CD14-positive monocyte (primary cell): ENCODE measurements at regions not wholly inside any gene's neighbourhood (a gene's known extent, or its start where the extent isn't known, plus 50 kb on each side); places are given as distances from the start of the nearest gene placed in this dataset.

ENCODE experiments used
- DNase-seq, 3 donors: peaks; one replicate each; pipeline ENCODE4 v3.0.0-alpha.2; 2011 to 2022
- H2AFZ ChIP-seq: 2 replicates; pipeline ENCODE4 v1.6.0; 2012; ENCODE audit warnings: mild to moderate bottlenecking, low read depth, low read length, inconsistent platforms; ENCODE audit not compliant: insufficient read depth, poor library complexity, severe bottlenecking
- H3K27ac ChIP-seq, 2 donors: 1 replicate in 1 of 2; 2 replicates in 1 of 2; pipeline ENCODE4 v1.5.1; 2012 to 2013; ENCODE audit warnings: low read length in 2 of 2, control low read depth in 1 of 2, inconsistent platforms in 1 of 2, low read depth in 1 of 2, mild to moderate bottlenecking in 1 of 2
- H3K27me3 ChIP-seq, 2 donors: one replicate each; pipeline versions ENCODE4 v1.6.0 to v1.6.1; 2011 to 2013; ENCODE audit warnings: low read length in 2 of 2; ENCODE audit not compliant: control insufficient read depth in 2 of 2, insufficient read depth in 2 of 2
- H3K36me3 ChIP-seq, 2 donors: replicated peaks in 1 of 2; 1 replicate in 1 of 2; 2 replicates in 1 of 2; pipeline versions ENCODE4 v1.5.1 to v1.6.1; 2012 to 2013; ENCODE audit warnings: low read length in 2 of 2, control low read depth in 1 of 2, inconsistent platforms in 1 of 2, mild to moderate bottlenecking in 1 of 2; ENCODE audit not compliant: insufficient read depth in 2 of 2, control insufficient read depth in 1 of 2
- H3K4me1 ChIP-seq, 2 donors: 1 replicate in 1 of 2; 2 replicates in 1 of 2; pipeline versions ENCODE4 v1.5.1 to v1.6.1; 2012 to 2013; ENCODE audit warnings: low read length in 2 of 2, control low read depth in 1 of 2, inconsistent platforms in 1 of 2, mild to moderate bottlenecking in 1 of 2, moderate library complexity in 1 of 2; ENCODE audit not compliant: insufficient read depth in 2 of 2, control insufficient read depth in 1 of 2
- H3K4me2 ChIP-seq: replicated peaks from 2 replicates; pipeline ENCODE3; 2012; ENCODE audit warnings: low read length, moderate library complexity, mild to moderate bottlenecking; ENCODE audit not compliant: poor library complexity, severe bottlenecking; ENCODE audit errors: extremely low read depth
- H3K4me3 ChIP-seq, 3 experiments: fragments of 200-600 bp in 1 of 3; sonication (generic) in 1 of 3; replicated peaks in 1 of 3; 1 replicate in 2 of 3; 2 replicates in 1 of 3; pipeline ENCODE4 v1.5.1; 2011 to 2013; ENCODE audit warnings: low read length in 3 of 3, mild to moderate bottlenecking in 3 of 3, control low read depth in 2 of 3, low read depth in 2 of 3, inconsistent platforms in 1 of 3, moderate library complexity in 1 of 3
- H3K79me2 ChIP-seq: 2 replicates; pipeline ENCODE4 v1.6.0; 2012; ENCODE audit warnings: mild to moderate bottlenecking, control low read depth, inconsistent platforms, low read length, moderate library complexity; ENCODE audit not compliant: insufficient read depth
- H3K9ac ChIP-seq: 2 replicates; pipeline ENCODE4 v1.6.0; 2017; ENCODE audit warnings: low read length, mild to moderate bottlenecking; ENCODE audit not compliant: insufficient read depth, poor library complexity, severe bottlenecking
- H3K9me3 ChIP-seq, 2 donors: replicated peaks in 1 of 2; 1 replicate in 1 of 2; 2 replicates in 1 of 2; pipeline versions ENCODE4 v1.5.1 to v1.6.1; 2012 to 2013; ENCODE audit warnings: low read length in 2 of 2, control low read depth in 1 of 2; ENCODE audit not compliant: control insufficient read depth in 1 of 2, insufficient read depth in 1 of 2
- H4K20me1 ChIP-seq: 2 replicates; pipeline ENCODE4 v1.6.0; 2012; ENCODE audit warnings: mild to moderate bottlenecking, low read length, control low read depth, moderate library complexity; ENCODE audit not compliant: insufficient read depth
- H3K27ac Mint-ChIP-seq, 7 donors: one replicate each; pipeline ENCODE4 v1.8.0; 2020; ENCODE audit warnings: mild to moderate bottlenecking in 7 of 7, mixed read lengths in 7 of 7, moderate library complexity in 6 of 7, inconsistent platforms in 2 of 7
- H3K27me3 Mint-ChIP-seq, 3 donors: one replicate each; pipeline ENCODE4 v1.8.0; 2021 to 2022; ENCODE audit warnings: low read depth in 3 of 3, mild to moderate bottlenecking in 3 of 3, mixed read lengths in 3 of 3, moderate library complexity in 3 of 3, inconsistent platforms in 1 of 3
- H3K36me3 Mint-ChIP-seq, 2 donors: one replicate each; pipeline ENCODE4 v1.8.0; 2020; ENCODE audit warnings: mixed read lengths in 2 of 2, inconsistent platforms in 1 of 2, mild to moderate bottlenecking in 1 of 2
- H3K4me1 Mint-ChIP-seq: one replicate; pipeline ENCODE4 v1.8.0; 2020; ENCODE audit warnings: mild to moderate bottlenecking, mixed read lengths
- H3K4me3 Mint-ChIP-seq, 2 donors: one replicate each; pipeline ENCODE4 v1.8.0; 2020; ENCODE audit warnings: mild to moderate bottlenecking in 2 of 2, mixed read lengths in 2 of 2, moderate library complexity in 1 of 2
- H3K9me3 Mint-ChIP-seq, 7 donors: one replicate each; pipeline ENCODE4 v1.8.0; 2020 to 2022; ENCODE audit warnings: mixed read lengths in 7 of 7, mild to moderate bottlenecking in 6 of 7, moderate library complexity in 6 of 7, inconsistent platforms in 2 of 7
- CTCF ChIP-seq: fragments of 200-600 bp; IDR thresholded peaks from one replicate; pipeline ENCODE4 v1.8.0; 2022; ENCODE audit warnings: antibody characterized with exemption, mild to moderate bottlenecking
- WGBS: methylation state at CpG from one replicate; pipeline ENCODE4 v1.1.5; 2013; ENCODE audit warnings: missing lambda C conversion rate; ENCODE audit not compliant: insufficient coverage; 5-methylcytosine and 5-hydroxymethylcytosine counted together
- intact Hi-C, 2 donors: fragments of 100-400 bp; cut with micrococcal nuclease; formaldehyde crosslinking; loops; one replicate each; pipeline versions ENCODE4 v1.15.0 to v1.15.1; 2023

GRCh38 chr9:14398473-14398872 is 84.5 kb upstream of the NFIB start:
- intact Hi-C loops, result no loop called here
- H3K27ac Mint-ChIP-seq, result no peak overlapping the region

GRCh38 chr9:14396171-14396570 is 82.2 kb upstream of the NFIB start:
- no peak for DNase-seq
- no peak overlapping the region for H3K27ac Mint-ChIP-seq
- Histone ChIP-seq H3K36me3 (no peaks in the 10 kb centered on the region), H3K4me1 (no peaks in the 10 kb centered on the region), H3K79me2 (no peaks in the 10 kb centered on the region), H3K9ac (no peak overlapping the region), H4K20me1 (no peaks in the 10 kb centered on the region), H2AFZ (no peak overlapping the region), H3K27ac (no peak overlapping the region), H3K4me3 (no peak overlapping the region), H3K4me2 (no peak overlapping the region), H3K27me3 (no peaks in the 10 kb centered on the region), H3K9me3 (peaks cover 0 to 6% of the 10 kb centered on the region in 2 donors)
- WGBS, result 85% methylated on average over 2 of the region's 5 CpGs
- H3K4me3 Mint-ChIP-seq, result no peak overlapping the region
- H3K27me3 Mint-ChIP-seq, result peaks cover 0 to 5% (median 1%) of the 10 kb centered on the region in 3 donors
- no peaks in the 10 kb centered on the region for H3K36me3 Mint-ChIP-seq
- intact Hi-C loops, result no loop called here
- peaks cover 0 to 11% (median 3%) of the 10 kb centered on the region in 7 donors for H3K9me3 Mint-ChIP-seq
- no peak for TF ChIP-seq CTCF
- H3K4me1 Mint-ChIP-seq, result no peaks in the 10 kb centered on the region

More at GRCh38 chr9:14398473-14398872, 84.5 kb upstream of the NFIB start:
- TF ChIP-seq CTCF, result no peak
- 98% methylated on average over 7 of the region's 8 CpGs for WGBS
- Histone ChIP-seq H3K36me3 (no peaks in the 10 kb centered on the region), H3K9ac (no peak overlapping the region), H3K79me2 (no peaks in the 10 kb centered on the region), H3K27me3 (no peaks in the 10 kb centered on the region), H2AFZ (no peak overlapping the region), H3K9me3 (no peaks in the 10 kb centered on the region), H3K4me1 (no peaks in the 10 kb centered on the region), H3K4me3 (no peak overlapping the region), H3K27ac (no peak overlapping the region), H3K4me2 (no peak overlapping the region), H4K20me1 (no peaks in the 10 kb centered on the region)
- no peaks in the 10 kb centered on the region for H3K36me3 Mint-ChIP-seq
- peaks cover 0 to 5% (median 1%) of the 10 kb centered on the region in 3 donors for H3K27me3 Mint-ChIP-seq
- no peak for DNase-seq
- H3K9me3 Mint-ChIP-seq, result peaks cover 0 to 3% (median 0%) of the 10 kb centered on the region in 7 donors
- no peak overlapping the region for H3K4me3 Mint-ChIP-seq
- H3K4me1 Mint-ChIP-seq, result no peaks in the 10 kb centered on the region
